GM12872 (cell line): ENCODE measurements at regions not wholly inside any gene's neighbourhood (a gene's known extent, or its start where the extent isn't known, plus 50 kb on each side); places are given as distances from the start of the nearest gene placed in this dataset.

Experiments used
- CTCF ChIP-seq: IDR thresholded peaks from 3 replicates; pipeline ENCODE4 v1.5.1; 2011; ENCODE audit warnings: low read depth, mild to moderate bottlenecking, low read length, moderate library complexity; ENCODE audit not compliant: insufficient read depth

- TF ChIP-seq CTCF = no peak
These were observed 856.4 kb upstream of the CDH6 start for GRCh38 chr5:30337084-30337573.

DNA sequence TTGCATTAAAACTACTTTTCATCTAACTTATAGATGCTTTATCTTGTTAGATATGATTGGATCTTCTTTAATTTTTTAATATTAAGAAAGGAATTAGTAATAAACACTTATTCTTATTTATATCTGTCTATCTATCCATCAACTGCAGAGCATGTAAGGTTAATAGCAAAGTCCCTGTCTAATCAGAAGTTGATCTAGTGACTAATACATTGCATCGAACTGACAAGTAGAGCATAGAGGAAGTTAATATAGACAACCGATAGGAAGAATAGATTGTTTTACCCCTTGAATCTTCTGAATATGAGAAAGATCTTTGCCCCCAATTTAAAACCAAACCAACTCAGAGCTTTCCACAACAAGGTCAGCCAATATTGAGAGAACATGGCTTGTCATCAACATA lies 862.0 kb upstream of the CDH6 start:
- TF ChIP-seq CTCF = no peak

GRCh38 chr5:30325795-30326194 lies 867.7 kb upstream of the CDH6 start:
- no peak for TF ChIP-seq CTCF

DNA sequence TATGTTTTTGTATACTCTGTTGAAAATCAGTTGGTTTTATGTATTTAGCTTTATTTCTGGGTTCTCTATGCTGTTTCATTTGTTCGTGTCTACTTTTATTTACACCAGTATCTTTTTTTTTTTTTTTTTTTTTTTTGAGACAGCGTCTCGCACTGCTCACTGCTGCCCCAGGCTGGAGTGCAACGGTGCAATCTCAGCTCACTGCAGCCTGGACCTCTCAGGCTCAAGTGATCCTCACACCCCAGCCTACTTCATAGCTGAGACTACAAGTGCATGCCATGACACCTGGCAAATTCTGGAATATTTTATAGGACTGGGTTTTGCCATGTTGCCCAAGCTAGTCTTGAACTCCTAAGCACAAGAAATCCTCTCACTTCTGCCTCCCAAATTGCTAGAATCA lies 869.4 kb upstream of the CDH6 start:
- no peak for TF ChIP-seq CTCF

DNA sequence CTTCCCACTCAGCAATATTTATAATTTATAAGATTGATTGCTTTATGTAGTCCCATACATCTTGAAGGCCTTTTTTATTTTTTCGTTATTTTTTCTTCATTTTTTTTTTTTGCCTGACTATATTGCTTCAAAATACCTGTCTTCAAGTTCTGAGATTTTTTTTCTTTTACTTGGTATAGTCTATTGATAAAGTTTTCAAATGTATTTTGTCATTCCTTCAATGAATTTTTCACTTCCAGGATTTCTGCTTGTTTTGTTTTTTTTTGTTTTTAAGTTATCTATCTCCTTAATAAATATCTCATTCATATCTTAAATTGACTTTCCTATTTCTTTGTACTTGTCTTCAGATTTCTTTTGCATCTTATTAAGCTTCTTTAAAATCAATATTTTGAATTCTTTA lies 905.6 kb upstream of the CDH6 start:
- TF ChIP-seq CTCF = no peak

- no peak for TF ChIP-seq CTCF
These were observed 914.2 kb upstream of the CDH6 start for GRCh38 chr5:30279237-30279636.

DNA sequence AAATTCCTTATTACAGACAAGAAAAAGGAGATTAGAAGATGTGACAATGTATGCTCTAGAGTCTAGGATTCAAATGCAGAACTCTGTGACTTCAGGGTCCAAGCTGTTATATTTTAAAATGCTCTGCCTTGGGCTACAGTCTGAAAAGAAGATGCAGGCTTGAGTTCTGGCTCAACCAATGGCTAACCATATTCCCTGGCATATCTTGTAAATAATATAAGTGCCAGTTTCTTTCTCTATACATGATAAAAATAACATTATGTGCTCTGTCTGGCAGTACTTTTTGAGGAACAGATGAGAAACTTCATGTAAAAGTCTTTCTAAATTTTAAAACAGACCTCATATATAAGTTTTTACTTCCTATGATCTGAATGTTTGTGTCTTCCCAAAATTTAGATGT lies 926.5 kb upstream of the CDH6 start:
- no peak for TF ChIP-seq CTCF
